HG02981 (cell line): ENCODE measurements at regions not wholly inside any gene's neighbourhood (a gene's known extent, or its start where the extent isn't known, plus 50 kb on each side); places are given as distances from the start of the nearest gene placed in this dataset.
A peak's percentile ranks its signal among the peaks of the same experiment; 100 is the strongest.
"Not testable (repeated sequence)": the region's sequence is repeated elsewhere in the genome, so short reads cannot be mapped to it uniquely, and the experiment has no call there.

Source experiments
- ATAC-seq: cut with Tn5 transposase; IDR thresholded peaks from one replicate; pipeline ENCODE4 v1.9.1; 2021; ENCODE audit warnings: mild to moderate bottlenecking, moderate library complexity; ENCODE audit not compliant: unreplicated experiment

GRCh38 chr15:22238959-22239805 is 158.9 kb downstream of the OR4M2 start:
- not testable (repeated sequence) for ATAC-seq

GRCh38 chr15:22239806-22240180 is 159.5 kb downstream of the OR4M2 start:
- ATAC-seq: no peak

GRCh38 chr15:22240403-22240802 is 160.1 kb downstream of the OR4M2 start:
- ATAC-seq: no peak

- ATAC-seq: no peak
These were observed 160.7 kb downstream of the OR4M2 start for GRCh38 chr15:22240986-22241385.

GRCh38 chr15:22241451-22241850 is 161.1 kb downstream of the OR4M2 start:
- no peak for ATAC-seq

GRCh38 chr15:22242311-22242710 is 162.0 kb downstream of the OR4M2 start:
- not testable (repeated sequence) for ATAC-seq

GRCh38 chr15:22243440-22244130 is 163.3 kb downstream of the OR4M2 start:
- no peak for ATAC-seq

GRCh38 chr15:22249511-22249910 is 169.2 kb downstream of the OR4M2 start:
- ATAC-seq: not testable (repeated sequence)

- ATAC-seq: not testable (repeated sequence)
These were observed 170.4 kb downstream of the OR4M2 start for GRCh38 chr15:22250501-22251290.

- no peak for ATAC-seq
These were observed 171.1 kb downstream of the OR4M2 start for GRCh38 chr15:22251422-22251821.

GRCh38 chr15:22252047-22252446 is 171.7 kb downstream of the OR4M2 start:
- ATAC-seq: not testable (repeated sequence)

GRCh38 chr15:22252521-22252920 is 172.2 kb downstream of the OR4M2 start:
- ATAC-seq: not testable (repeated sequence)

- not testable (repeated sequence) for ATAC-seq
These were observed 172.8 kb downstream of the OR4M2 start for GRCh38 chr15:22253002-22253675.

- peak; percentile 64 for ATAC-seq
These were observed 173.5 kb downstream of the OR4M2 start for GRCh38 chr15:22253676-22254408.

GRCh38 chr15:22254409-22255045 is 174.2 kb downstream of the OR4M2 start:
- peak; percentile 46 for ATAC-seq

GRCh38 chr15:22255606-22256005 is 175.3 kb downstream of the OR4M2 start:
- not testable (repeated sequence) for ATAC-seq

GRCh38 chr15:22256389-22257046 is 176.2 kb downstream of the OR4M2 start:
- ATAC-seq: not testable (repeated sequence)

GRCh38 chr15:22257047-22258008 is 177.0 kb downstream of the OR4M2 start:
- ATAC-seq: no peak
